PC-3 (cell line): ENCODE measurements at regions not wholly inside any gene's neighbourhood (a gene's known extent, or its start where the extent isn't known, plus 50 kb on each side); places are given as distances from the start of the nearest gene placed in this dataset.

Experiments
- CTCF ChIP-seq: fragments of 300-600 bp; sonication (generic); conservative IDR thresholded peaks from 2 replicates; pipeline ENCODE4 v1.5.1; 2017; ENCODE audit warnings: antibody characterized with exemption, low read depth, mild to moderate bottlenecking, low read length
- EZH2 ChIP-seq: fragments of 300-600 bp; sonication (generic); IDR thresholded peaks from one replicate; pipeline ENCODE4 v1.6.1; 2017; ENCODE audit warnings: antibody characterized with exemption, mild to moderate bottlenecking, low read length; ENCODE audit not compliant: unreplicated experiment

- TF ChIP-seq CTCF (no peak), EZH2 (no peak)
Measured at GRCh38 chr5:68012429-68012828, 203.1 kb upstream of the PIK3R1 start.
